Mononuclear cell (primary cell): ENCODE measurements at regions not wholly inside any gene's neighbourhood (a gene's known extent, or its start where the extent isn't known, plus 50 kb on each side); places are given as distances from the start of the nearest gene placed in this dataset.

ENCODE experiments used
- H3K27me3 ChIP-seq: 2 replicates; pipeline ENCODE4 v1.6.0; 2011; ENCODE audit warnings: low read length, control low read depth; ENCODE audit not compliant: insufficient read depth
- H3K4me1 ChIP-seq: 2 replicates; pipeline ENCODE4 v1.5.1; 2011; ENCODE audit warnings: mild to moderate bottlenecking, low read length, control low read depth; ENCODE audit not compliant: insufficient read depth
- H3K4me3 ChIP-seq: 2 replicates; pipeline ENCODE4 v1.5.1; 2011; ENCODE audit warnings: mild to moderate bottlenecking, low read length, moderate library complexity
- H3K9me3 ChIP-seq: 2 replicates; pipeline ENCODE4 v1.5.1; 2011; ENCODE audit warnings: low read depth, mild to moderate bottlenecking, control low read depth, low read length

DNA sequence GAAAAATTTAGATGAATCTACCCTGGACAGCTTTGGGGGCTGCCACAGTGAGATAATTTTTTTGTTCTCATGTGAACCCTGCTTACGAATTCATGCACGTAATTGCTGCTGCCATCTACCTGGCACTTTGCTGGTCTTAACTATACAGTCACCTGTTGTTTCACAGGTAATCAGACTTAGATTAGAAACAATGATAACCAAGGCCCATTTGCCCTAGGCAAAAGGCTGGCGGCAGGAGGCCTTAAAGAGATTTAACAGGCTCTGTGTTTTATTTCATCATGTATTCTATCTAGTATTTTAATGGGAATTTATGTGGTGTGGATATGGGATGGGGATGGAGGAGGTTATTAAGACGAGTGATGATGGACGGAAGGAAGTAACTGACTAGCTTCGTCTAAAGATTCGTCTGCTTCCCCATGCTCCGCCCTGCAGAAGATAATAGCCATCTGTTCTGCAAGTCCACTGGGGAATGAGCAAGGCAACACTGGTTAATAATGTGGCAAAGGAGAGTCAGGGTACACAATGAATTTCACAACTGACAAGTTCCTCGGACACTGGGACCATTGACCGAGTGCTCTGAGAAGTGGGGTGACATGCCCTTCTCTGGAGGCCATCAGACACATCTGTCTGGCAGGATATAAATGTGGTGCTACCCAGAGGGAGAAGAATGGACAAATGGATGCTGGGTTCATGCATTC is 291.8 kb upstream of the TNP1 start:
- Histone ChIP-seq H3K4me3 (no peak overlapping the region), H3K27me3 (peaks cover 23% of the 10 kb centered on the region), H3K4me1 (no peaks in the 10 kb centered on the region), H3K9me3 (no peaks in the 10 kb centered on the region)

DNA sequence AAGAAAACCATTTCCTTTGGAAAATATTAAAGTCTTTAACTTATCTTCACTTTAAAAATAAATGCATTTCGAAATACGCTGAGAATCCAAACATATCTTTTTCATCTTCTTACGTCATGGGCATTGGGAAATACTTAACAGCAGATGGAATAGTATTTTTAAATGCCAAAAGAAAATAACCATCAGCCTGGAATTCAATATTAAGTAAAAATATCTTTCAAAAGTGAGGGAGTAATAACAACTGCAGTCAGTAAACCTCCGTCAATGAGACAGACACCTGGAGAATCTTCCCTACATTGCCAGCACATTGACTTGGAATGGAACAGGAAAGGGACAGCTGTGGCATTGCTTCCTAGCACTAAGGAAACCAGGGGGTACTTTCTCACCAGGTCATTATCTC is 290.4 kb upstream of the TNP1 start:
- Histone ChIP-seq H3K4me3 (no peak overlapping the region), H3K27me3 (peaks cover 17% of the 10 kb centered on the region), H3K4me1 (no peaks in the 10 kb centered on the region), H3K9me3 (no peaks in the 10 kb centered on the region)

DNA sequence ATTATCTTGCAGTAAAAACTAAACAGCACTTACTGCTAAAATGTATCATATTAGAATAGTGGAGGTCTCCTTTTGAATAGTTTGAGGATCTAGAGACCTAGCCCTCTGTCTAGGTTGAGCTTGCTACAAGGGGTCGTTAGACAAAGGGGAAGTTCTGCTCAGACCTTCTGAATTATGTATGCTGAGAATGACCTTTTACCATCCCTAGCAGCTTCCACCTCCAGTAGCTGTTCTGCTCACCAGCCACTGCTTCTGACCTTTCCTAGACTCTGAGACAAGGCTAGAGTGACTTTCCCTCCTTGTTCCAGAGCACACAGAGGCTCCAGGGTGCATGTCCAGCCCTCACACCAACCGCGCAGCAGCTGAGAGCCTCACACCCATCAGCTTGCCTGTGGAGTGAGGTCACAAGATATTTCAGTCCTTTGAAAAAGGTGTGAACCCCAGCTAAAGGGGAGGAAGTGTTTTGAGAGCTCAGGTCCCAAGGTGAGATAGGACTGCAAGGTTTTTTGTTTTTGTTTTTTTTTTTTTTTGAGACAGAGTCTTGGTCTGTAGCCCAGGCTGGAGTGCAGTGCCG is 289.3 kb upstream of the TNP1 start:
- H3K27me3 ChIP-seq: peaks cover 18% of the 10 kb centered on the region
- no peak overlapping the region for H3K4me3 ChIP-seq
- H3K4me1 ChIP-seq: no peaks in the 10 kb centered on the region
- H3K9me3 ChIP-seq: no peaks in the 10 kb centered on the region

DNA sequence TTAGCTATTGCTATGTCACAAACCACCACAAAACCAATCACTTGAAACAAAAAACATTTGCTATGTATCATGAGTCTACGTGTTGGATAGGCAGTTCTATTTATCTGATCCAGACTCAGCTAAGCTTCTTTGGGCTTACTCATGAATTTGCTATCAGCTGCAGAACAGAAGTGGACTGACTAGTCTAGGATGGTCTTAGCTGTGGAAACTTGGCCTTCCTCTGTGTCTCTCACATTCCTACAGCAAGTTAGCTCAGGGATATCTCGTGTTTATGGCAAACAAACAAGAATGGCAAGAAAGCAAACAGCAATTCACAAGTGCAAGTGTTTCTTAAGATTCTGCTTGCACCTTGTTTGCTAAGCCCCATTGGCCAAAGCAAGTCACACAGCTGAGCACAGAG is 288.0 kb upstream of the TNP1 start:
- no peak overlapping the region for H3K4me3 ChIP-seq
- no peaks in the 10 kb centered on the region for H3K4me1 ChIP-seq
- peaks cover 3% of the 10 kb centered on the region for H3K9me3 ChIP-seq
- H3K27me3 ChIP-seq: peaks cover 13% of the 10 kb centered on the region

DNA sequence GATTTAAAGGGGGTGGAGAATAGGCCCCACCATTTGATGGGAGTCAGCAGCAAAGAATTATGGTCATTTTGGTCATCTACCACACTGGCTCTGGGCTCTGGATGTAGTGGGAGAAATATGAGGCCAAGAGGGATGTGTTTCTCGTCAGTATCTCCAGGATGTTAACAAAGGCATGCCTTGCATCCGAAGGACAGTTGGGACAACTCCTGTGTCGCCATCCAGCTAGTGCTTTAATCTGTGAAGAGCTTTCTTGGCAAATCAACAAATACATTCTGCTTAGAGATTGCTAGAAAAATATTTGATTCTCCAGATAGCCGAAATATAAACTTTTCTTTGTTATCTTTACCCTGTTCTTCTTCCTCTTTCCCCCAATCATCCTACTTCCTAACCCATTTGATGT is 287.1 kb upstream of the TNP1 start:
- Histone ChIP-seq H3K4me1 (no peaks in the 10 kb centered on the region), H3K4me3 (no peak overlapping the region), H3K9me3 (peaks cover 10% of the 10 kb centered on the region), H3K27me3 (peaks cover 13% of the 10 kb centered on the region)

DNA sequence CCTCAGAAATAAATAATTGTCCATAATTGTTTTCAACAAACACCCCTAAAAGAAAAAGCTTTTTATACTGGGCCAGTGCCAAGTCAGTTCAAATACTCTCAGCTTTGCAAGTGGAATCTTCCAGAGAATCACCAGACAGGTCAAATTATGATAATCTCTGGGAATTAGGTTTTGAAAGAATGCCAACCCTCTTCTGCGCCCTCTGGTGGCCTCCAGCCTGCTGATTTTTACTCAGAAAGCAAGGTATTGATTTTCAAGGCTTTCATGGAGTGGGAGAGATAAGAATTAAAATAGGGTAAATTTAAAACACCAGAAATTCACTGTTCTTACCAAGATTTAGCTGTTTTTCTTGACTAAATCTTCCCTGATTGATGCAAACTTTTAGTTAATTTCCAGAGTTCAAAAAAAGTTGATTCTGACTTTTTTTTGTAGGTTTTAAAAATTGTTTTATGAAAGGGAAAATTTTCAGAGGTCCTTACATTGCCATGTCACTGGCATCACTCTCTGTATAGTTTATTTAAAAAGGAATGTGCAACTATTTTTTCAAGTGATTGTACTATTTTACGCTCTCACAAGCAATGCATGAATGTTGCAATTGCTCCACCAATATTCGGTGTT is 282.9 kb upstream of the TNP1 start:
- no peaks in the 10 kb centered on the region for H3K4me1 ChIP-seq
- no peak overlapping the region for H3K4me3 ChIP-seq
- H3K9me3 ChIP-seq: peaks cover 37% of the 10 kb centered on the region
- H3K27me3 ChIP-seq: peaks cover 21% of the 10 kb centered on the region

DNA sequence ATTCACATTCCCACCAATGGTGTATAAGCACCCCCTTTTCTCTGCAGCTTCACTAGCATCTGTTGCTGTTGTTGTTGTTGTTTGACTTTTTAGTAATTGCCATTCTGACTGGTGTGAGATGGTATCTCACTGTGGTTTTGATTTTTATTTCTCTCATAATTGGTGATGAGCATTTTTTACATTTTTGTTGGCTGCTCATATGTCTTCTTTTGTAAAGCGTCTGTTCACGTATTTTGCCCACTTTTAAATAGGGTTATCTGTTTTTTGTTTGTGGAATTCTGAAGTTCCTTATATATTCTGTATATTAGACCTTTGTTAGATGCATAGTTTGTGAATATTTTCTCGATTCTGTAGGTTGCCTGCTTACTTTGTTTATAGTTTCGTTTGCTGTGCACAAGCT is 278.4 kb upstream of the TNP1 start:
- no peak overlapping the region for H3K4me3 ChIP-seq
- H3K27me3 ChIP-seq: peaks cover 10% of the 10 kb centered on the region
- H3K4me1 ChIP-seq: no peaks in the 10 kb centered on the region
- H3K9me3 ChIP-seq: peaks cover 38% of the 10 kb centered on the region

DNA sequence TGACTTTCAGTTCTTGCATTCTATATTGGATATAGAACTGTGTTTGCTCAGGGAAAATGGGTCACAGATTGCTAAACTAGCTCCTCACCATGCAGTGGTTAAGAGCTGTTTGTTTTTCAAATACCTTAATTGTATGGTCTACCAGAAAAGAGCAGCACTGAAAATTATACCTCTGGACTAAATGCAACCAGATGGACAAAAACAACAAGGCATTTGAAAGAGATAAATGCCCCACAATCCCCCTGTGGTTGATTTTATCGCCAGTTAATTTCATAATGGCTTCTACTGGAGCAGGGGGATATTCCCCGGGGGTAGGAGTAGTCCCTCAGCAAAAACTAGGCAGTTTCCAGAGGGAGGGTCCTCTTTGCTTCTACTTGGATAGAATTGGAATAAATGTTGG is 267.9 kb upstream of the TNP1 start:
- Histone ChIP-seq H3K4me1 (no peaks in the 10 kb centered on the region), H3K9me3 (no peaks in the 10 kb centered on the region), H3K27me3 (peaks cover 6% of the 10 kb centered on the region), H3K4me3 (no peak overlapping the region)

DNA sequence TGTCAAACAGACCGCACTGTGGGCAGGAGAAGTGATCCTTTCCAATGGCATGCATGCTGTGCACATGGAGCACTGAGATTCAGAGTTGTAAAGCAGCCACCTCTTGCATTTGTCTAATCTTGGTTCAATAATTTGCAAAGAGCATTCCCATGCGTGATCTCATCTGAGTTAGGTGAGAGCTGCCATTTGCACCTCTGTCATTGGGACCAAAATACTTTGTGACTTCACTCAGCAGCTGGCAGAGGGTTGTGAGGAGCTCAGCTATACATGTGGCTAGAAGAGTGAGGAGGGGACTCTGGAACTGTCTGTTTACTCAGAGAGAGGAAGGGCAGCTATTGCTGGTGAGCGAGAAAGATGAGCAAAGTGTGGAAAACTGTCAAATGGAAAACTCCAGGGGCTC is 265.1 kb upstream of the TNP1 start:
- peaks cover 10% of the 10 kb centered on the region for H3K27me3 ChIP-seq
- H3K4me1 ChIP-seq: no peaks in the 10 kb centered on the region
- H3K9me3 ChIP-seq: no peaks in the 10 kb centered on the region
- H3K4me3 ChIP-seq: no peak overlapping the region

DNA sequence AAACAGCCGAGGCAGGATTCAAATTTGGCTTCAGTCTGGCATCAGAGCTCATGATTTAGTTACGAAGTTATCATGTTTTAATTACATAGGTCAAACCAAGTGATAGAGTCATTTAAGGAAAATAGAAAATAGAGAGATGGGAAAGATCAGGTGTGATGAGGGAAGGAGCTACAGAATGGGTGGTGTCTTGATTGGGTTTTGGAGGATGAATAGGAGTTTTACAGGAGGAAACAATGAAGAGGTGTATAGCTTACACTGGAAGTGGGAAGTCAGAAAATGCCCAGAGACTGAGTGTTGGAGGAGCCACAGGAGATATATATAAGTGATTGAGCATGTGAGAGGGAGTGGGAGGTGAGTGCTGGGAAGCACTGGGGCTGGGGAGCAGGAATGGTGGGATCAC is 264.2 kb upstream of the TNP1 start:
- Histone ChIP-seq H3K4me1 (no peaks in the 10 kb centered on the region), H3K4me3 (no peak overlapping the region), H3K27me3 (peaks cover 6% of the 10 kb centered on the region), H3K9me3 (no peaks in the 10 kb centered on the region)

DNA sequence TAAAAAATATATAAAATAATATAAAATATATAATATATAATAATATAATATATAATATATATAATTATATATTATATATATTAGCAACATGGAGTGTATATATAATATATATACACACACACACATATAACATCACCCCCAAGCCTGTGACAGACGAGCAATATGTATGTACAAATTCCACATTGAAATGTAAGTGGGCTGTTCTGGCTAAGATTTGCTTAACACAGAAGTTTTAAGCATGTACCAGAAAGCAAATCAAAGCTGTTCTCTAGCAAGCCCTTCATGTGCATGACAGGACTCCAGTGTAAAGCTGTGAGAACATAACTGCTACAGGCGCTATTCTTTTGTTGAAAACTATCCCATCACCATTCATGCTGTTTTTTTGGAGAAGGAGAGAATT is 261.7 kb upstream of the TNP1 start:
- Histone ChIP-seq H3K27me3 (peaks cover 4% of the 10 kb centered on the region), H3K4me1 (no peaks in the 10 kb centered on the region), H3K4me3 (no peak overlapping the region), H3K9me3 (no peaks in the 10 kb centered on the region)

DNA sequence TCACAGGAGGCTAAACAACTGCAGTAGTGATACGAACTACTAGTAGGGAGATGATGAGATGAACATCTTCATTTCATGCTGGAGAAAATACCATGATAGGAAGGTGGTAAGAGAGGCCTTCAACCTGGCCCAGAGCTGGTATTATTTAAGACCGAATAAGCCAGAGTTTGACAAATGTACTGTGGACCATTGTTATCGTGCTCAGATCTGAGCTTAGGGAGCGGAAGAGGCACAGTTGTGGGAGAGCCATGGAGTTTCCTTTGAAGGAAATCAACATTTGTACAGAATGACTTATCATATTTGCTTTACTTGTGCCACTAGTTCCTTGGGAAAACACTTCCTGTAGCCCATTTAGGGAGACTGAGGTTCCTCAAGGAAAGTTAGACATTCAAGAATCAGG is 260.6 kb upstream of the TNP1 start:
- no peaks in the 10 kb centered on the region for H3K9me3 ChIP-seq
- peaks cover 4% of the 10 kb centered on the region for H3K27me3 ChIP-seq
- no peak overlapping the region for H3K4me3 ChIP-seq
- no peaks in the 10 kb centered on the region for H3K4me1 ChIP-seq

DNA sequence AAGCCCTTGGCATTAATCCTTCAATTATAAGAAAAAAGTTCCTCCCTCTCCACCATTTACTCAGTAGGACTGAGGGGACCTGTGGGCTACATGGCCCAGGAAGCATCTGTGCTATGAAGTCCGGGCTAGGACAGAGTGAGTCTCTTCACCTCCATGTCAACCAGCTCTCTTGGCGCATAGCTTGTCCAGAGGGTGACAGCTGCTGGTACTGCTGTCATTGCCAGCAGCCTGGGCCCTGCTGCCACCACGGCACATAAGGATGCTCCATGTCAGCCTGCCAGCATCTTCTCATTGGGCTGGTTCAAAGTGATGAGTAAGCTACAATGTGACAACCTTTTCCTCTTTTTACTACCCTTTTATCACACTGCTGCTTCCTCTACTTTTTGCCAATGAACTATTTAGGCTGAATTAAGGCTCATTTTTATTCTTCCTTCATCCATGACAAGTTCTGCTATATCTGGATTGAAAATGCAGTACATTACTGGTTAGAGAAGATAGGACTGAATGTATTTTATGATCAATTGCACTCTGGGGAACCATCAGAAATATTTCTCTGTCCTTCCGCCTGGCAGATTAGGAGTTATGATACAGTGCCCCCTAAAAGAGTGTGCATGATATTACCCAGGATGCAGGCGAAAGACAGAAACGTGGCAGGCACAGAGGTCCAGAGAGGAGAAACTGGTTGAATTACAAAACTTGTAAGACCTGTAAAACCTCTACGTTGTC is 258.9 kb upstream of the TNP1 start:
- no peaks in the 10 kb centered on the region for H3K9me3 ChIP-seq
- H3K27me3 ChIP-seq: peaks cover 4% of the 10 kb centered on the region
- no peaks in the 10 kb centered on the region for H3K4me1 ChIP-seq
- H3K4me3 ChIP-seq: no peak overlapping the region

DNA sequence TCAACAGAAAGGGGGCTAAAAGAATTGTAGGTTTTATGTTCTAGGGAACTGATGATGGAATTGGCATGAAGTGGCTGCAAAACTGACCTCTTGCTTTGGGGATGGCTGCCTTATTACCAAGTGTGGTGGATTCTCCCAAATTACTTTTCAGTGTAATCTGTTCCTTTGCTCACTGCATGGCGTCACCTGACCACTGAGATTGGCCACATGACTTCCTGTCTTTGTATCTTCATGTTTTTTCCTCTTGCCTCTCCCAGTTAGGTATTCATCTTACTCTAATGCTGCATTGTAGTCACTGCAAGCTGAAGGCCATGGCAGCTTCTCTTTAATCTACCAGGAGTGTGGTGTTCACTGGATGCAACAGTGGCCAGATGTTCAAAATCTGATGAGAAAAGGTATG is 257.7 kb upstream of the TNP1 start:
- no peaks in the 10 kb centered on the region for H3K9me3 ChIP-seq
- H3K4me3 ChIP-seq: no peak overlapping the region
- peaks cover 4% of the 10 kb centered on the region for H3K27me3 ChIP-seq
- H3K4me1 ChIP-seq: no peaks in the 10 kb centered on the region

DNA sequence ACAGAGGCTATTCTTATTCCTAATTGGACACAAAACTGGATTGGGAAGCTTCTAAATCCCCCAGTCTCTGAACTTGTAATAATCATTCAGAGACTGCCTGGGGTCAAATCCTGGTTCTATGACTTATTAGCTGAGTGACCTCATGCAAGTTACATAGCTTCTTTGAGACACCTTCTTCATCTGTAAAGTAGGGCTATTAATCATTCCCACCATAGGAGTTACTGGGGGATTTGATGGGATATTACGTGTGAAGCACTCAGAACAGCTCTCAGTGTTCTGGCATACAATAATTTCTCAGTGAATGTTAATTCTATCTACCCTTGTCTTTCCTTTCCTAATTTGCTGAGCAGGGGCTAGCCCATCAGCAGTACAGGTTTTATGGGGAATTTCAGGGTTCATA is 256.7 kb upstream of the TNP1 start:
- H3K4me1 ChIP-seq: no peaks in the 10 kb centered on the region
- no peaks in the 10 kb centered on the region for H3K9me3 ChIP-seq

More for the DNA sequence above, 256.7 kb upstream of the TNP1 start:
- no peak overlapping the region for H3K4me3 ChIP-seq
- peaks cover 4% of the 10 kb centered on the region for H3K27me3 ChIP-seq
